ENCODE measurements at regions not wholly inside any gene's neighbourhood (a gene's known extent, or its start where the extent isn't known, plus 50 kb on each side); places are given as distances from the start of the nearest gene placed in this dataset.
A peak's percentile ranks its signal among the peaks of the same experiment; 100 is the strongest.

GRCh38 chr6:43899830-43900229 is 129.8 kb downstream of the VEGFA start:
- Histone ChIP-seq H3K4me2 (ENCODE audit: low read depth, low read length) (no peak overlapping the region), H3K9ac (ENCODE audit: insufficient read depth, low read depth, low read length) (no peak overlapping the region), H4K20me1 (ENCODE audit: insufficient read depth, low read length) (no peaks in the 10 kb centered on the region), H3K79me2 (ENCODE audit: insufficient read depth, low read length) (no peaks in the 10 kb centered on the region), H3K36me3 (replicated peaks in 1 of 2; ENCODE audit: control insufficient read depth in 1 of 2, insufficient read depth in 2 of 2, low read length in 2 of 2) (no peaks in the 10 kb centered on the region), H3K27ac (ENCODE audit: extremely low read length, insufficient read depth, low read length) (no peak overlapping the region), H3K9me3 (ENCODE audit: low read length) (no peaks in the 10 kb centered on the region), H3K4me3 (replicated peaks in 1 of 3; ENCODE audit: insufficient read depth in 1 of 3, low read depth in 2 of 3, low read length in 3 of 3) (no peak overlapping the region), H3K4me1 (ENCODE audit: insufficient read depth, low read length) (peaks cover 58% of the 10 kb centered on the region), H3K27me3 (ENCODE audit: control insufficient read depth in 1 of 2, insufficient read depth in 2 of 2, low read length in 2 of 2) (no peaks in the 10 kb centered on the region), H2AFZ (ENCODE audit: low read length) (no peak overlapping the region)
- FAIRE-seq (no peak), DNase-seq (ENCODE audit: low spot score) (no peak), ATAC-seq (no peak)
- 85% methylated on average over 4 of the region's 4 CpGs for WGBS (ENCODE audit: low lambda C conversion rate)
- intact Hi-C loops (cut with micrococcal nuclease; ENCODE audit: unreplicated experiment): no loop called here
- no peak for TF ChIP-seq ZNF576 (CRISPR knock-in tag; IDR thresholded peaks at IDR 0.05)
- TF ChIP-seq ZNF629 (CRISPR knock-in tag; conservative IDR thresholded peaks at IDR 0.05): peak; percentile 69
- in situ Hi-C loops (cut with HindIII; ENCODE audit: extremely low pct_ligation_motif_present, low pct_unique_long_range_greater_than_20kb): no loop called here
- CTCF ChIA-PET (ENCODE audit: low intra/inter-chr PET ratio, low total read pairs): no interaction called here
- POLR2A ChIA-PET: interaction anchor here (3.0 kb wide), 1 partner anchor 130 kb away, joined by 14 read pairs; the partner anchor contains the start of gene VEGFA
- BruUV-seq (replicated peaks): no TSS peak

DNA sequence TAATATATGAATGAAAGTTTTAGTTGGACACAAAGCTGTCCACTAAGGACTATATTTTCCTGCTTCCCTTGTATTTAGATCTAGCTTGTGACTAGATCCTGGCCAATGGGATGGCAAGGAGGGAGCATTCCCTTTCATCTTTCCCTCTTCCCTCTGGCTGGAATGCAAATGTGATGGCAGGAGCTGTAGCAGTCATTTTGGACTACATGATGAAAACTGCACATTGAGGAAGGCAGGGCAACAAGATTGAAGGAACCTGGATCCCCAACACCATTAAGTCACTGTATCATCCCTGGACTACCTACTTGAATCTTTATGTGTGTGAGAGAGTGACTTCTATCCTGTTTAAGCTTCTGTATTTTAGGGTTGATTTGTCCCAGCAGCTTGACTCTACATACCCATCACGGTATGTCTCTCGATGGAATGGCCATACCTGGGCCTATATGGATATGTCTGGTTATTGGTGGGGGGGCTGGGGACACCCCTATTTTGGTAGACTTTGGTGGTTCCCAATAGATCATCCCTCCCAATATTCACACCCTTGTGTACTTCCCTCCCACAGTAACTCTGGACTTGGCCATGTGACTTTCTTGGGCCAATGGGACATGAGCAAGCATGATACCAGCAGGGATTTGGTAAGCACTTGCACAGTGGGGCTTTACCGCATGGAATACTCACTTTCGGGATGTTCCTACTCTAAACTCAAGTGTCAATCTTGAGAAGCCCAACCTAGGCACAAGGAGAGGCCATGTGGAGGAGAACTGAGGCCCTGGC is 128.5 kb downstream of the VEGFA start:
- Histone ChIP-seq H3K36me3 (replicated peaks in 1 of 2; ENCODE audit: control insufficient read depth in 1 of 2, insufficient read depth in 2 of 2, low read length in 2 of 2) (no peaks in the 10 kb centered on the region), H4K20me1 (ENCODE audit: insufficient read depth, low read length) (no peaks in the 10 kb centered on the region), H3K79me2 (ENCODE audit: insufficient read depth, low read length) (no peaks in the 10 kb centered on the region), H3K4me2 (ENCODE audit: low read depth, low read length) (no peak overlapping the region), H2AFZ (ENCODE audit: low read length) (no peak overlapping the region), H3K4me3 (replicated peaks in 1 of 3; ENCODE audit: insufficient read depth in 1 of 3, low read depth in 2 of 3, low read length in 3 of 3) (no peak overlapping the region), H3K9ac (ENCODE audit: insufficient read depth, low read depth, low read length) (no peak overlapping the region), H3K9me3 (ENCODE audit: low read length) (no peaks in the 10 kb centered on the region), H3K27ac (ENCODE audit: extremely low read length, insufficient read depth, low read length) (no peak overlapping the region), H3K4me1 (ENCODE audit: insufficient read depth, low read length) (peaks cover 63% of the 10 kb centered on the region), H3K27me3 (ENCODE audit: control insufficient read depth in 1 of 2, insufficient read depth in 2 of 2, low read length in 2 of 2) (no peaks in the 10 kb centered on the region)
- DNase-seq (ENCODE audit: low spot score): no peak
- intact Hi-C loops (cut with micrococcal nuclease; ENCODE audit: unreplicated experiment) (no loop called here), in situ Hi-C loops (cut with HindIII; ENCODE audit: extremely low pct_ligation_motif_present, low pct_unique_long_range_greater_than_20kb) (no loop called here)
- no peak for FAIRE-seq
- no peak for ATAC-seq
- WGBS (ENCODE audit: low lambda C conversion rate): 95% methylated on average over 4 of the region's 4 CpGs
- ChIA-PET POLR2A (interaction anchor here (0.8 to 1.3 kb wide), 3 partner anchors 15 to 28 kb away, joined by 3 to 5 read pairs (median 4); no protein-coding TSS in a partner anchor), CTCF (ENCODE audit: low intra/inter-chr PET ratio, low total read pairs) (no interaction called here)
- no TSS peak for BruUV-seq (replicated peaks)
- no peak for TF ChIP-seq RCOR2 (CRISPR knock-in tag; IDR thresholded peaks at IDR 0.05)
- TF ChIP-seq ZHX2 (IDR thresholded peaks at IDR 0.05; ENCODE audit: low read depth): no peak
- no peak for TF ChIP-seq ZHX2 (CRISPR knock-in tag; IDR thresholded peaks at IDR 0.05; ENCODE audit: borderline replicate concordance)
- no peak for TF ChIP-seq MIXL1 (CRISPR knock-in tag; IDR thresholded peaks at IDR 0.05)
- TF ChIP-seq TAF15 (IDR thresholded peaks at IDR 0.05; ENCODE audit: low read depth, low read length, poor library complexity, severe bottlenecking): no peak
- TF ChIP-seq RARG (CRISPR knock-in tag; IDR thresholded peaks at IDR 0.05; ENCODE audit: low read depth): no peak
- TF ChIP-seq ZMYM3 (CRISPR knock-in tag; IDR thresholded peaks at IDR 0.05): peak; percentile 73
- no peak for TF ChIP-seq FOXA1 (IDR thresholded peaks at IDR 0.05)
- no peak for TF ChIP-seq FOXA1 (CRISPR knock-in tag; IDR thresholded peaks at IDR 0.05)
- TF ChIP-seq ZNF782 (CRISPR knock-in tag; IDR thresholded peaks at IDR 0.05; ENCODE audit: borderline replicate concordance): no peak
- TF ChIP-seq ZNF564 (CRISPR knock-in tag; IDR thresholded peaks at IDR 0.05): no peak
- no peak for TF ChIP-seq HCFC1 (IDR thresholded peaks at IDR 0.05; ENCODE audit: low read depth, low read length)
